Neural progenitor cell (in vitro differentiated cells): ENCODE measurements at regions not wholly inside any gene's neighbourhood (a gene's known extent, or its start where the extent isn't known, plus 50 kb on each side); places are given as distances from the start of the nearest gene placed in this dataset.
A peak's percentile ranks its signal among the peaks of the same experiment; 100 is the strongest.

ENCODE experiments used
- DNase-seq: peaks from one replicate; pipeline ENCODE4 v3.0.0-alpha.2; 2016; ENCODE audit warnings: low spot score
- H2AFZ ChIP-seq: fragments of 200-600 bp; sonication (generic); replicated peaks from 2 replicates; pipeline ENCODE4 v1.6.1; 2016; ENCODE audit warnings: antibody characterized with exemption
- H3F3A ChIP-seq: fragments of 200-600 bp; sonication (generic); 2 replicates; pipeline ENCODE4 v1.6.1; 2016; ENCODE audit warnings: antibody characterized with exemption, low read depth
- H3K27ac ChIP-seq: fragments of 200-600 bp; sonication (generic); 2 replicates; pipeline ENCODE4 v1.5.1; 2016; ENCODE audit warnings: mild to moderate bottlenecking
- H3K27me3 ChIP-seq: fragments of 200-600 bp; sonication (generic); 2 replicates; pipeline ENCODE4 v1.6.1; 2016; ENCODE audit warnings: mild to moderate bottlenecking, moderate library complexity
- H3K36me3 ChIP-seq: fragments of 200-600 bp; sonication (generic); 2 replicates; pipeline ENCODE4 v1.5.1; 2016
- H3K4me1 ChIP-seq: fragments of 200-600 bp; sonication (generic); 2 replicates; pipeline ENCODE4 v1.6.1; 2016; ENCODE audit warnings: mixed run types
- H3K4me2 ChIP-seq: fragments of 200-600 bp; sonication (generic); 2 replicates; pipeline ENCODE4 v1.6.1; 2016
- H3K4me3 ChIP-seq: fragments of 200-600 bp; sonication (generic); 2 replicates; pipeline ENCODE4 v1.5.1; 2016
- H3K79me2 ChIP-seq: fragments of 200-600 bp; sonication (generic); 2 replicates; pipeline ENCODE4 v1.6.1; 2016; ENCODE audit warnings: low read depth
- H3K9ac ChIP-seq: fragments of 200-600 bp; sonication (generic); 2 replicates; pipeline ENCODE4 v1.6.1; 2016
- H3K9me3 ChIP-seq: fragments of 200-600 bp; sonication (generic); 2 replicates; pipeline ENCODE4 v1.5.1; 2016; ENCODE audit warnings: low read depth
- H4K20me1 ChIP-seq: fragments of 200-600 bp; sonication (generic); 2 replicates; pipeline ENCODE4 v1.6.1; 2016; ENCODE audit warnings: low read depth
- H3K27ac Mint-ChIP-seq: 3 replicates; pipeline ENCODE4 v1.8.0; 2021; ENCODE audit warnings: mixed read lengths
- H3K27me3 Mint-ChIP-seq: 2 replicates; pipeline ENCODE4 v1.8.0; 2022; ENCODE audit warnings: low read depth, mild to moderate bottlenecking, inconsistent platforms, moderate library complexity, mixed read lengths; ENCODE audit not compliant: insufficient read depth
- H3K36me3 Mint-ChIP-seq: 3 replicates; pipeline ENCODE4 v1.8.0; 2021; ENCODE audit warnings: mixed read lengths
- H3K4me1 Mint-ChIP-seq: 3 replicates; pipeline ENCODE4 v1.8.0; 2021; ENCODE audit warnings: mixed read lengths
- H3K4me3 Mint-ChIP-seq: 3 replicates; pipeline ENCODE4 v1.8.0; 2021; ENCODE audit warnings: mild to moderate bottlenecking, moderate library complexity, mixed read lengths
- H3K9me3 Mint-ChIP-seq: 3 replicates; pipeline ENCODE4 v1.8.0; 2020; ENCODE audit warnings: mixed read lengths
- CTCF ChIP-seq: fragments of 200-600 bp; sonication (generic); IDR thresholded peaks from 2 replicates; pipeline ENCODE4 v1.5.1; 2017; ENCODE audit warnings: antibody characterized with exemption, mild to moderate bottlenecking
- EZH2 ChIP-seq: fragments of 200-600 bp; sonication (generic); IDR thresholded peaks from 2 replicates; pipeline ENCODE4 v1.6.1; 2017; ENCODE audit warnings: antibody characterized with exemption, mild to moderate bottlenecking, moderate library complexity
- EZH2phosphoT487 ChIP-seq: fragments of 200-600 bp; sonication (generic); IDR thresholded peaks from 2 replicates; pipeline ENCODE4 v1.6.1; 2017; ENCODE audit warnings: antibody characterized with exemption

- H3K27me3 ChIP-seq = no peaks in the 10 kb centered on the region
- Mint-ChIP-seq H3K36me3 (no peaks in the 10 kb centered on the region), H3K9me3 (peaks cover 6% of the 10 kb centered on the region), H3K27ac (no peak overlapping the region), H3K4me1 (peaks cover 18% of the 10 kb centered on the region), H3K27me3 (no peaks in the 10 kb centered on the region), H3K4me3 (peak overlapping the region; percentile 10)
- H3K4me3 ChIP-seq = no peak overlapping the region
- no peaks in the 10 kb centered on the region for H4K20me1 ChIP-seq
- H3K36me3 ChIP-seq = no peaks in the 10 kb centered on the region
- TF ChIP-seq EZH2 = no peak
- TF ChIP-seq CTCF = no peak
- TF ChIP-seq EZH2phosphoT487 = no peak
- H3K4me2 ChIP-seq = no peak overlapping the region
- H3K27ac ChIP-seq = no peak overlapping the region
- no peaks in the 10 kb centered on the region for H3F3A ChIP-seq
- no peak overlapping the region for H3K9ac ChIP-seq
- no peaks in the 10 kb centered on the region for H3K4me1 ChIP-seq
- no peaks in the 10 kb centered on the region for H3K9me3 ChIP-seq
- peak overlapping the region; percentile 42 for H2AFZ ChIP-seq
- H3K79me2 ChIP-seq = no peaks in the 10 kb centered on the region
- no peak for DNase-seq
These were observed 2276.3 kb downstream of the MAT2B start for GRCh38 chr5:165781738-165782137.

GRCh38 chr5:165783024-165783423 lies 2277.6 kb downstream of the MAT2B start:
- peak overlapping the region; percentile 18 for H2AFZ ChIP-seq
- peaks cover 5% of the 10 kb centered on the region for H3K9me3 ChIP-seq
- H3K27ac Mint-ChIP-seq = no peak overlapping the region
- H3K27me3 Mint-ChIP-seq = no peaks in the 10 kb centered on the region
- TF ChIP-seq CTCF = no peak
- no peak for TF ChIP-seq EZH2
- TF ChIP-seq EZH2phosphoT487 = no peak
- H3K4me1 ChIP-seq = no peaks in the 10 kb centered on the region
- H3K4me1 Mint-ChIP-seq = peaks cover 18% of the 10 kb centered on the region
- no peak overlapping the region for H3K27ac ChIP-seq
- H4K20me1 ChIP-seq = no peaks in the 10 kb centered on the region
- no peaks in the 10 kb centered on the region for H3K27me3 ChIP-seq
- no peaks in the 10 kb centered on the region for H3K36me3 ChIP-seq
- no peak for DNase-seq
- H3F3A ChIP-seq = no peaks in the 10 kb centered on the region
- no peak overlapping the region for H3K9ac ChIP-seq
- no peaks in the 10 kb centered on the region for H3K36me3 Mint-ChIP-seq
- no peak overlapping the region for H3K4me3 Mint-ChIP-seq
- no peak overlapping the region for H3K4me2 ChIP-seq
- no peak overlapping the region for H3K4me3 ChIP-seq
- peaks cover 4% of the 10 kb centered on the region for H3K9me3 Mint-ChIP-seq
- no peaks in the 10 kb centered on the region for H3K79me2 ChIP-seq

GRCh38 chr5:165786073-165786472 lies 2280.7 kb downstream of the MAT2B start:
- DNase-seq = no peak
- Histone ChIP-seq H3K9me3 (peaks cover 7% of the 10 kb centered on the region), H3K36me3 (no peaks in the 10 kb centered on the region), H2AFZ (no peak overlapping the region), H3K4me2 (no peak overlapping the region), H4K20me1 (no peaks in the 10 kb centered on the region), H3K79me2 (no peaks in the 10 kb centered on the region), H3K4me1 (no peaks in the 10 kb centered on the region), H3K4me3 (no peak overlapping the region), H3K27me3 (no peaks in the 10 kb centered on the region), H3K9ac (no peak overlapping the region), H3F3A (no peaks in the 10 kb centered on the region), H3K27ac (no peak overlapping the region)
- H3K9me3 Mint-ChIP-seq = peaks cover 8% of the 10 kb centered on the region
- peaks cover 15% of the 10 kb centered on the region for H3K4me1 Mint-ChIP-seq
- no peaks in the 10 kb centered on the region for H3K27me3 Mint-ChIP-seq
- no peak overlapping the region for H3K4me3 Mint-ChIP-seq
- no peak for TF ChIP-seq CTCF
- no peak for TF ChIP-seq EZH2phosphoT487
- TF ChIP-seq EZH2 = no peak
- H3K36me3 Mint-ChIP-seq = no peaks in the 10 kb centered on the region
- H3K27ac Mint-ChIP-seq = no peak overlapping the region

GRCh38 chr5:165795073-165795472 lies 2289.7 kb downstream of the MAT2B start:
- Mint-ChIP-seq H3K27me3 (no peaks in the 10 kb centered on the region), H3K4me1 (no peaks in the 10 kb centered on the region), H3K9me3 (peaks cover 16% of the 10 kb centered on the region), H3K4me3 (peak overlapping the region; percentile 28), H3K36me3 (peaks cover 3% of the 10 kb centered on the region), H3K27ac (no peak overlapping the region)
- TF ChIP-seq EZH2 (no peak), CTCF (no peak), EZH2phosphoT487 (no peak)
- no peak overlapping the region for H3K4me3 ChIP-seq
- no peaks in the 10 kb centered on the region for H3K9me3 ChIP-seq
- H3K27ac ChIP-seq = no peak overlapping the region
- no peaks in the 10 kb centered on the region for H3K27me3 ChIP-seq
- H3K9ac ChIP-seq = no peak overlapping the region
- no peak for DNase-seq
- H3K36me3 ChIP-seq = no peaks in the 10 kb centered on the region
- no peak overlapping the region for H3K4me2 ChIP-seq
- no peak overlapping the region for H2AFZ ChIP-seq
- H4K20me1 ChIP-seq = no peaks in the 10 kb centered on the region
- no peaks in the 10 kb centered on the region for H3K4me1 ChIP-seq
- H3K79me2 ChIP-seq = no peaks in the 10 kb centered on the region
- no peaks in the 10 kb centered on the region for H3F3A ChIP-seq
